OCI-LY7 (cell line): ENCODE measurements at regions not wholly inside any gene's neighbourhood (a gene's known extent, or its start where the extent isn't known, plus 50 kb on each side); places are given as distances from the start of the nearest gene placed in this dataset.

Experiments used
- BruUV-seq: library from RNA; stranded (reverse); fragments of 400-500 nt; replicated peaks from 2 replicates; lab custom pipeline; 2021; lab: Mats Ljungman, UMichigan
- CTCF ChIA-PET: fragments of 300-600 bp; sonication (Branson Sonifier 250); formaldehyde crosslinking; loops from one replicate; lab custom pipeline; 2022; ENCODE audit warnings: antibody characterized with exemption; ENCODE audit not compliant: unreplicated experiment; lab: Charles Lee
- POLR2A ChIA-PET: fragments of 300-600 bp; sonication (Branson Sonifier 250); formaldehyde crosslinking; loops from one replicate; lab custom pipeline; 2022; ENCODE audit warnings: antibody characterized with exemption; lab: Charles Lee
- DNase-seq: peaks from one replicate; pipeline ENCODE4 v3.0.0-alpha.2; 2015; ENCODE audit warnings: low spot score
- H2AFZ ChIP-seq: fragments of 200-600 bp; sonication (generic), shearing (Covaris generic); 2 replicates; pipeline ENCODE4 v1.6.1; 2014; ENCODE audit warnings: mild to moderate bottlenecking, antibody characterized with exemption, low read length, moderate library complexity
- H3K27ac ChIP-seq: fragments of 200-600 bp; sonication (generic); 2 replicates; pipeline ENCODE4 v1.5.1; 2014; ENCODE audit warnings: mixed run types, low read depth, mild to moderate bottlenecking, moderate library complexity, low read length, inconsistent platforms; ENCODE audit not compliant: poor library complexity, severe bottlenecking
- H3K36me3 ChIP-seq: fragments of 200-600 bp; sonication (generic); 2 replicates; pipeline ENCODE4 v1.6.1; 2014; ENCODE audit warnings: mild to moderate bottlenecking, antibody characterized with exemption, low read length, moderate library complexity, mixed read lengths; ENCODE audit not compliant: insufficient read depth
- H3K4me1 ChIP-seq: fragments of 200-600 bp; sonication (generic); 2 replicates; pipeline ENCODE4 v1.5.1; 2014; ENCODE audit warnings: mild to moderate bottlenecking, low read length; ENCODE audit not compliant: insufficient read depth, poor library complexity, severe bottlenecking
- H3K4me2 ChIP-seq: fragments of 200-600 bp; sonication (generic); 2 replicates; pipeline ENCODE4 v1.6.1; 2014; ENCODE audit warnings: mild to moderate bottlenecking, low read length
- H3K4me3 ChIP-seq: fragments of 200-600 bp; sonication (generic); 2 replicates; pipeline ENCODE4 v1.5.1; 2014; ENCODE audit warnings: mild to moderate bottlenecking, low read depth, low read length; ENCODE audit not compliant: poor library complexity, severe bottlenecking
- H3K79me2 ChIP-seq: fragments of 200-600 bp; sonication (generic); 2 replicates; pipeline ENCODE4 v1.6.1; 2016; ENCODE audit warnings: low read depth, mild to moderate bottlenecking, low read length, moderate library complexity, mixed read lengths; ENCODE audit not compliant: insufficient read depth
- H3K9me2 ChIP-seq: fragments of 200-600 bp; sonication (generic); 2 replicates; pipeline ENCODE4 v1.6.1; 2016; ENCODE audit warnings: mild to moderate bottlenecking, low read length, mixed read lengths; ENCODE audit not compliant: insufficient read depth
- H3K9me3 ChIP-seq: fragments of 200-600 bp; sonication (generic); 2 replicates; pipeline ENCODE4 v1.6.1; 2014; ENCODE audit warnings: mild to moderate bottlenecking, mixed run types, low read length, mixed read lengths
- H4K20me1 ChIP-seq: fragments of 200-600 bp; sonication (generic); 2 replicates; pipeline ENCODE4 v1.6.1; 2014; ENCODE audit warnings: mild to moderate bottlenecking, antibody characterized with exemption, low read length, moderate library complexity, mixed read lengths; ENCODE audit not compliant: insufficient read depth
- EZH2phosphoT487 ChIP-seq: fragments of 200-600 bp; sonication (generic); IDR thresholded peaks from 2 replicates; pipeline ENCODE4 v1.6.1; 2018; ENCODE audit warnings: low read depth, borderline replicate concordance, mild to moderate bottlenecking, mixed run types, antibody characterized with exemption, low read length, moderate library complexity, mixed read lengths
- intact Hi-C: fragments of 100-400 bp; cut with micrococcal nuclease; formaldehyde crosslinking; loops from one replicate; pipeline ENCODE4 v1.10.0; 2022; ENCODE audit not compliant: unreplicated experiment
- TF ChIP-seq, protein P1 (sequence below): fragments of 200-600 bp; sonication (generic); conservative IDR thresholded peaks from 2 replicates; pipeline ENCODE4 v1.5.1; 2014; ENCODE audit warnings: mild to moderate bottlenecking, antibody characterized with exemption, low read length, moderate library complexity, mixed read lengths

DNA sequence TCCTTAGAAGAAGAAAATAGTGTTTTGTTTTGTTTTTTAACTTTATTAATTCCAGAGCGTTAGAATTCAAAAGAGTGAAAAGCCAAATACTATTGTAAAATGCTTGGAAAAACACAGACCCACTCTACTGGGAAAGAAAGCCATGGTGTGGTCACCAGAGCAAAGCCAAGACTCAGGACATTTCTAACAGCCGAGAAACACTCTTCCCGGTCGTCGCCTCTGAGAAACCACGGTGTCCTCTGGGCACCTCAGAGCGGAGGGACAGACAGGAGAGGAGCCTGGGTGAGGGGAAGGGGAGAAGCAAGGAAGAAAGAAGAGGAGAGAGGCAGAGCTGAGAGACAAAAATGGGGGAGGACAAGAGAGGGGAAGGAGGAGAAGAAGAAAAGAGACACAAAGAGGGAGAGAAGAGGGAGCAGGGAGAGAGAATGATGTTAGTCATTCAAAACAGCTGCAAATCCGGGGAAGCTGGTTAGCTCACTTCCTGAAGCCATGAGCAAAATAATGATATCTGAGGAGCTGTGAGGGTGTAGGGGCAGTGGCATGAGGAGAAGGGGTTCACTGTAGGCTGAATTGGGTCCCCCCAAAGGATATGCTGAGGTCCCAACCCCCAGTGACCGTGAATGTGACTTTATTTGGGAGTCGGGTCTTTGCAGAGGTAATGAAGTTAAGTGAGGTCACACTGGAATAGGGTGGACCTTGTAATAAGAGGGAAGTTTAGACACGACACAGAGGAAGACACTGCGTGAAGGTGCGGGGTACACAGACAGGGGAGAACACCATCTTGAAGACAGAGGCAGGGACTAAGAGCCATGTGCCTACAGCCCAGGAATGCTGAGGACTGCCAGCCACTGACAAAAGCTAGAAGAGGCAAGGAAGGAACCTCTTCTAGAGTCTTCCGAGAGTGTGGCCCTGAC is 58.2 kb upstream of the DMRTB1 start:
- Histone ChIP-seq H3K36me3 (no peaks in the 10 kb centered on the region), H3K4me1 (no peaks in the 10 kb centered on the region), H2AFZ (no peak overlapping the region), H3K27ac (no peak overlapping the region), H3K4me3 (no peak overlapping the region), H3K9me3 (no peaks in the 10 kb centered on the region), H3K79me2 (no peaks in the 10 kb centered on the region), H4K20me1 (no peaks in the 10 kb centered on the region), H3K9me2 (no peaks in the 10 kb centered on the region), H3K4me2 (no peak overlapping the region)
- DNase-seq = no peak
- TF ChIP-seq EZH2phosphoT487 = no peak
- TF ChIP-seq, protein P1, sequence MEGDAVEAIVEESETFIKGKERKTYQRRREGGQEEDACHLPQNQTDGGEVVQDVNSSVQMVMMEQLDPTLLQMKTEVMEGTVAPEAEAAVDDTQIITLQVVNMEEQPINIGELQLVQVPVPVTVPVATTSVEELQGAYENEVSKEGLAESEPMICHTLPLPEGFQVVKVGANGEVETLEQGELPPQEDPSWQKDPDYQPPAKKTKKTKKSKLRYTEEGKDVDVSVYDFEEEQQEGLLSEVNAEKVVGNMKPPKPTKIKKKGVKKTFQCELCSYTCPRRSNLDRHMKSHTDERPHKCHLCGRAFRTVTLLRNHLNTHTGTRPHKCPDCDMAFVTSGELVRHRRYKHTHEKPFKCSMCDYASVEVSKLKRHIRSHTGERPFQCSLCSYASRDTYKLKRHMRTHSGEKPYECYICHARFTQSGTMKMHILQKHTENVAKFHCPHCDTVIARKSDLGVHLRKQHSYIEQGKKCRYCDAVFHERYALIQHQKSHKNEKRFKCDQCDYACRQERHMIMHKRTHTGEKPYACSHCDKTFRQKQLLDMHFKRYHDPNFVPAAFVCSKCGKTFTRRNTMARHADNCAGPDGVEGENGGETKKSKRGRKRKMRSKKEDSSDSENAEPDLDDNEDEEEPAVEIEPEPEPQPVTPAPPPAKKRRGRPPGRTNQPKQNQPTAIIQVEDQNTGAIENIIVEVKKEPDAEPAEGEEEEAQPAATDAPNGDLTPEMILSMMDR = no peak
- CTCF ChIA-PET = no interaction called here
- intact Hi-C loops = no loop called here
- POLR2A ChIA-PET = interaction anchor here (0.6 kb wide), 1 partner anchor 378 kb away, joined by 11 read pairs; no protein-coding TSS in a partner anchor
- BruUV-seq = no TSS peak

- intact Hi-C loops = no loop called here
- Histone ChIP-seq H3K4me3 (no peak overlapping the region), H3K9me3 (no peaks in the 10 kb centered on the region), H3K79me2 (no peaks in the 10 kb centered on the region), H3K9me2 (no peaks in the 10 kb centered on the region), H3K4me2 (no peak overlapping the region), H3K36me3 (no peaks in the 10 kb centered on the region), H2AFZ (no peak overlapping the region), H4K20me1 (no peaks in the 10 kb centered on the region), H3K4me1 (no peaks in the 10 kb centered on the region), H3K27ac (no peak overlapping the region)
- TF ChIP-seq EZH2phosphoT487 = no peak
- TF ChIP-seq, protein P1 = no peak
- ChIA-PET CTCF (no interaction called here), POLR2A (interaction anchor here (0.6 kb wide), 1 partner anchor 1504 kb away, joined by 3 read pairs; no protein-coding TSS in a partner anchor)
- BruUV-seq = no TSS peak
- DNase-seq = no peak
Measured at GRCh38 chr1:53401813-53402745, 57.1 kb upstream of the DMRTB1 start.
